ENCODE measurements at regions not wholly inside any gene's neighbourhood (a gene's known extent, or its start where the extent isn't known, plus 50 kb on each side); places are given as distances from the start of the nearest gene placed in this dataset.
A peak's percentile ranks its signal among the peaks of the same experiment; 100 is the strongest.
"Not testable (repeated sequence)": the region's sequence is repeated elsewhere in the genome, so short reads cannot be mapped to it uniquely, and the experiment has no call there.

- no peak for DNase-seq (ENCODE audit: low spot score)
These were observed 1038.6 kb downstream of the STPG2 start for GRCh38 chr4:97104666-97105065.

GRCh38 chr4:97105347-97106099 is 1037.8 kb downstream of the STPG2 start:
- no peak for DNase-seq (ENCODE audit: low spot score)

GRCh38 chr4:97106161-97106560 is 1037.1 kb downstream of the STPG2 start:
- peak; percentile 12 for DNase-seq (ENCODE audit: low spot score)

GRCh38 chr4:97110506-97110905 is 1032.8 kb downstream of the STPG2 start:
- DNase-seq (ENCODE audit: low spot score) = no peak

GRCh38 chr4:97116511-97116910 is 1026.8 kb downstream of the STPG2 start:
- no peak for DNase-seq (ENCODE audit: low spot score)

- no peak for DNase-seq (ENCODE audit: low spot score)
These were observed 1021.8 kb downstream of the STPG2 start for GRCh38 chr4:97121493-97121892.

GRCh38 chr4:97123573-97123972 is 1019.7 kb downstream of the STPG2 start:
- DNase-seq (ENCODE audit: low spot score) = no peak

- DNase-seq (ENCODE audit: low spot score) = no peak
These were observed 1010.8 kb downstream of the STPG2 start for GRCh38 chr4:97132435-97132834.

GRCh38 chr4:97134456-97134855 is 1008.8 kb downstream of the STPG2 start:
- no peak for DNase-seq (ENCODE audit: low spot score)

- DNase-seq (ENCODE audit: low spot score) = no peak
These were observed 1003.5 kb downstream of the STPG2 start for GRCh38 chr4:97139791-97140190.

GRCh38 chr4:97140545-97140944 is 1002.7 kb downstream of the STPG2 start:
- DNase-seq (ENCODE audit: low spot score) = no peak

- not testable (repeated sequence) for DNase-seq (ENCODE audit: low spot score)
These were observed 1001.9 kb downstream of the STPG2 start for GRCh38 chr4:97141332-97141731.

- DNase-seq (ENCODE audit: low spot score) = no peak
These were observed 1000.9 kb downstream of the STPG2 start for GRCh38 chr4:97142410-97142809.

- DNase-seq (ENCODE audit: low spot score) = no peak
These were observed 1000.4 kb downstream of the STPG2 start for GRCh38 chr4:97142893-97143292.

- DNase-seq (ENCODE audit: low spot score) = no peak
These were observed 999.1 kb downstream of the STPG2 start for GRCh38 chr4:97144199-97144598.

- no peak for DNase-seq (ENCODE audit: low spot score)
These were observed 992.3 kb downstream of the STPG2 start for GRCh38 chr4:97150966-97151365.

- DNase-seq (ENCODE audit: low spot score) = no peak
These were observed 991.1 kb downstream of the STPG2 start for GRCh38 chr4:97152149-97152548.

GRCh38 chr4:97153042-97153441 is 990.2 kb downstream of the STPG2 start:
- DNase-seq (ENCODE audit: low spot score) = peak; percentile 33

GRCh38 chr4:97159625-97160024 is 983.7 kb downstream of the STPG2 start:
- no peak for DNase-seq (ENCODE audit: low spot score)

GRCh38 chr4:97185233-97185632 is 958.0 kb downstream of the STPG2 start:
- no peak for DNase-seq (ENCODE audit: low spot score)

- no peak for DNase-seq (ENCODE audit: low spot score)
These were observed 946.2 kb downstream of the STPG2 start for GRCh38 chr4:97197106-97197505.

- no peak for DNase-seq (ENCODE audit: low spot score)
These were observed 934.5 kb downstream of the STPG2 start for GRCh38 chr4:97208749-97209148.

- DNase-seq (ENCODE audit: low spot score) = no peak
These were observed 927.8 kb downstream of the STPG2 start for GRCh38 chr4:97215409-97215941.

GRCh38 chr4:97216046-97216445 is 927.2 kb downstream of the STPG2 start:
- DNase-seq (ENCODE audit: low spot score) = no peak
